22Rv1 (cell line): ENCODE measurements at regions not wholly inside any gene's neighbourhood (a gene's known extent, or its start where the extent isn't known, plus 50 kb on each side); places are given as distances from the start of the nearest gene placed in this dataset.

Experiments
- CTCF ChIP-seq: fragments of 450-650 bp; IDR thresholded peaks from 2 replicates; pipeline ENCODE4 v1.5.1; 2017; ENCODE audit warnings: mild to moderate bottlenecking
- ZFX ChIP-seq: fragments of 450-650 bp; IDR thresholded peaks from 2 replicates; pipeline ENCODE4 v1.6.1; 2017; ENCODE audit warnings: antibody characterized with exemption, borderline replicate concordance

- TF ChIP-seq CTCF (no peak), ZFX (no peak)
Observed at GRCh38 chr14:22252686-22253085, 336.3 kb downstream of the DAD1 start.
